Lower leg skin (tissue), 3 donors: ENCODE measurements at regions not wholly inside any gene's neighbourhood (a gene's known extent, or its start where the extent isn't known, plus 50 kb on each side); places are given as distances from the start of the nearest gene placed in this dataset.

Experiments used
- CTCF ChIP-seq, 3 donors: fragments of 450-650 bp; IDR thresholded peaks; one replicate each; pipeline ENCODE4 v1.5.1; 2016; ENCODE audit warnings: antibody characterized with exemption in 3 of 3, mild to moderate bottlenecking in 3 of 3, moderate library complexity in 2 of 3
- POLR2A ChIP-seq, 2 donors: fragments of 450-650 bp; IDR thresholded peaks; one replicate each; pipeline ENCODE4 v1.6.1; 2016 to 2017; ENCODE audit warnings: antibody characterized with exemption in 2 of 2, mild to moderate bottlenecking in 1 of 2, moderate library complexity in 1 of 2

- TF ChIP-seq CTCF (IDR thresholded peaks at IDR 0.05) (no peak), POLR2A (IDR thresholded peaks at IDR 0.05) (no peak)
These were observed 176.6 kb upstream of the TACR1 start for GRCh38 chr2:75375646-75376582.
